HepG2 (cell line): ENCODE measurements at regions not wholly inside any gene's neighbourhood (a gene's known extent, or its start where the extent isn't known, plus 50 kb on each side); places are given as distances from the start of the nearest gene placed in this dataset.

Experiments
- ATAC-seq: fragments of 200-7000 bp; cut with Tn5 transposase; 3 replicates; pipeline ENCODE4 v1.9.1; 2020; ENCODE audit warnings: mild to moderate bottlenecking, moderate library complexity
- BruUV-seq: library from RNA; stranded (reverse); fragments of 400-500 nt; replicated peaks from 2 replicates; lab custom pipeline; 2021; lab: Mats Ljungman, UMichigan
- CTCF ChIA-PET: fragments of 300-600 bp; formaldehyde crosslinking; extraction: SDS; loops from one replicate; lab custom pipeline; 2021; ENCODE audit warnings: low total read pairs, inconsistent platforms, low intra/inter-chr PET ratio; lab: Yijun Ruan, JAX
- POLR2A ChIA-PET: fragments of 350-600 bp; sonication (Branson Sonifier 250); formaldehyde crosslinking; loops from one replicate; lab custom pipeline; 2020; ENCODE audit warnings: antibody characterized with exemption, inconsistent platforms; lab: Yijun Ruan, JAX
- DNase-seq: peaks from one replicate; pipeline ENCODE4 v3.0.0-alpha.2; 2015; ENCODE audit warnings: low spot score
- FAIRE-seq: peaks from 3 replicates; lab custom pipeline; 2011; peaks lifted over from hg19 to GRCh38; lab: Jason Lieb, UNC
- H2AFZ ChIP-seq: one replicate; pipeline ENCODE4 v1.6.1; 2011; ENCODE audit warnings: low read length, inconsistent platforms
- H3K27ac ChIP-seq: fragments of 300-600 bp; 3 replicates; pipeline ENCODE4 v1.8.0; 2011; ENCODE audit warnings: mixed run types, mild to moderate bottlenecking, mixed read lengths, low read length, inconsistent platforms; ENCODE audit not compliant: insufficient read depth; ENCODE audit errors: extremely low read length
- H3K27me3 ChIP-seq, 2 experiments: fragments of 200-600 bp in 1 of 2; 2 replicates in 1 of 2; 3 replicates in 1 of 2; pipeline versions ENCODE4 v1.6.0 to v1.8.0; 2011; ENCODE audit warnings: low read length in 2 of 2, mild to moderate bottlenecking in 2 of 2, moderate library complexity in 2 of 2, inconsistent platforms in 1 of 2; ENCODE audit not compliant: insufficient read depth in 2 of 2, control insufficient read depth in 1 of 2
- H3K36me3 ChIP-seq, 2 experiments: fragments of 200-600 bp in 1 of 2; replicated peaks in 1 of 2; 2 replicates in 1 of 2; 3 replicates in 1 of 2; pipeline versions ENCODE4 v1.5.1 to v1.8.0; 2011; ENCODE audit warnings: low read length in 2 of 2, inconsistent platforms in 1 of 2; ENCODE audit not compliant: insufficient read depth in 2 of 2, control insufficient read depth in 1 of 2
- H3K4me1 ChIP-seq: 2 replicates; pipeline ENCODE4 v1.5.1; 2012; ENCODE audit warnings: low read length, inconsistent platforms; ENCODE audit not compliant: insufficient read depth
- H3K4me2 ChIP-seq: 2 replicates; pipeline ENCODE4 v1.6.0; 2011; ENCODE audit warnings: low read depth, low read length, inconsistent platforms
- H3K4me3 ChIP-seq, 3 experiments: fragments of 200-600 bp in 1 of 3; sonication (generic), shearing (Covaris generic) in 1 of 3; replicated peaks in 1 of 3; 2 replicates each; pipeline ENCODE4 v1.5.1; 2011 to 2016; ENCODE audit warnings: low read length in 3 of 3, inconsistent platforms in 2 of 3, low read depth in 2 of 3, mild to moderate bottlenecking in 2 of 3, control low read depth in 1 of 3, mixed read lengths in 1 of 3; ENCODE audit not compliant: insufficient read depth in 1 of 3
- H3K79me2 ChIP-seq: one replicate; pipeline ENCODE4 v1.6.1; 2011; ENCODE audit warnings: low read length, inconsistent platforms; ENCODE audit not compliant: insufficient read depth
- H3K9ac ChIP-seq: 2 replicates; pipeline ENCODE4 v1.6.0; 2011; ENCODE audit warnings: mild to moderate bottlenecking, low read depth, low read length, inconsistent platforms; ENCODE audit not compliant: insufficient read depth
- H3K9me3 ChIP-seq: 2 replicates; pipeline ENCODE4 v1.5.1; 2012; ENCODE audit warnings: mild to moderate bottlenecking, low read length
- H4K20me1 ChIP-seq: 2 replicates; pipeline ENCODE4 v1.6.0; 2011; ENCODE audit warnings: inconsistent platforms, mild to moderate bottlenecking, low read length, moderate library complexity; ENCODE audit not compliant: insufficient read depth
- AGO1 ChIP-seq: fragments of 200-400 bp; formaldehyde crosslinking; IDR thresholded peaks from 2 replicates; pipeline ENCODE4 v1.6.1; 2017; ENCODE audit warnings: mild to moderate bottlenecking, low read depth, low read length, moderate library complexity; ENCODE audit not compliant: poor library complexity, severe bottlenecking
- BATF2 ChIP-seq: sonication (generic); formaldehyde crosslinking; IDR thresholded peaks from 2 replicates; pipeline ENCODE4 v1.8.0; 2022; ENCODE audit warnings: mild to moderate bottlenecking, missing genetic modification reagents, moderate library complexity
- CREB1 ChIP-seq, 2 experiments: fragments of 450-650 bp in 1 of 2; IDR thresholded peaks; 2 replicates each; pipeline ENCODE4 v1.6.1; 2016 to 2017; ENCODE audit warnings: control low read depth in 1 of 2, mild to moderate bottlenecking in 1 of 2, missing compliant biosample characterization in 1 of 2, missing genetic modification characterization in 1 of 2
- FOXK2 ChIP-seq: fragments of 450-650 bp; IDR thresholded peaks from 2 replicates; pipeline ENCODE4 v1.6.1; 2016
- HNRNPLL ChIP-seq: fragments of 200-400 bp; formaldehyde crosslinking; IDR thresholded peaks from 2 replicates; pipeline ENCODE4 v1.6.1; 2017; ENCODE audit warnings: mild to moderate bottlenecking, low read depth, low read length; ENCODE audit not compliant: poor library complexity, severe bottlenecking
- KLF9 ChIP-seq: IDR thresholded peaks from 2 replicates; pipeline ENCODE4 v1.6.1; 2016; ENCODE audit warnings: low read depth
- SKI ChIP-seq: fragments of 450-650 bp; IDR thresholded peaks from one replicate; pipeline ENCODE4 v1.6.1; 2018; ENCODE audit warnings: mild to moderate bottlenecking; ENCODE audit not compliant: partially characterized antibody
- TBP ChIP-seq: sonication (generic); formaldehyde crosslinking; IDR thresholded peaks from 2 replicates; pipeline ENCODE4 v1.5.0; 2020; ENCODE audit warnings: missing genetic modification reagents
- TIGD3 ChIP-seq: sonication (generic); formaldehyde crosslinking; IDR thresholded peaks from 2 replicates; pipeline ENCODE4 v1.5.1; 2020; ENCODE audit warnings: mild to moderate bottlenecking, missing genetic modification reagents, borderline replicate concordance
- ZBTB46 ChIP-seq: sonication (generic); formaldehyde crosslinking; IDR thresholded peaks from 2 replicates; pipeline ENCODE4 v1.4.0; 2020; ENCODE audit warnings: mild to moderate bottlenecking, missing genetic modification reagents, borderline replicate concordance
- ZNF143 ChIP-seq: sonication (generic); formaldehyde crosslinking; IDR thresholded peaks from 2 replicates; pipeline ENCODE4 v1.4.0; 2020; ENCODE audit warnings: missing genetic modification reagents
- ZNF230 ChIP-seq: sonication (generic); formaldehyde crosslinking; IDR thresholded peaks from 2 replicates; pipeline ENCODE4 v1.4.0; 2020; ENCODE audit warnings: mild to moderate bottlenecking, missing genetic modification reagents
- ZNF646 ChIP-seq: sonication (generic); formaldehyde crosslinking; IDR thresholded peaks from 2 replicates; pipeline ENCODE4 v1.9.0; 2021; ENCODE audit warnings: mild to moderate bottlenecking, missing genetic modification reagents
- WGBS: methylation state at CpG from one replicate; pipeline ENCODE4 v1.1.6; 2017; ENCODE audit warnings: low lambda C conversion rate; 5-methylcytosine and 5-hydroxymethylcytosine counted together
- in situ Hi-C: cut with HindIII; loops from 2 replicates; pipeline ENCODE4 v1.10.0; 2017; ENCODE audit warnings: low pct_unique_long_range_greater_than_20kb; ENCODE audit not compliant: extremely low pct_ligation_motif_present
- intact Hi-C: fragments of 100-400 bp; cut with micrococcal nuclease; formaldehyde crosslinking; loops from one replicate; pipeline ENCODE4 v1.10.0; 2022; ENCODE audit not compliant: unreplicated experiment

- TF ChIP-seq CREB1 (IDR thresholded peaks at IDR 0.05) (no peak), CREB1 (CRISPR knock-in tag; IDR thresholded peaks at IDR 0.05) (no peak), HNRNPLL (no peak)
Observed at GRCh38 chr5:61731946-61732314, 399.9 kb downstream of the ZSWIM6 start (continued).

GRCh38 chr5:61732369-61732768 lies 400.3 kb downstream of the ZSWIM6 start:
- CTCF ChIA-PET = no interaction called here
- Histone ChIP-seq H3K79me2 (no peaks in the 10 kb centered on the region), H3K4me3 (no peak overlapping the region), H3K9ac (no peak overlapping the region), H4K20me1 (no peaks in the 10 kb centered on the region), H3K4me1 (no peaks in the 10 kb centered on the region), H3K27ac (no peak overlapping the region), H3K9me3 (no peaks in the 10 kb centered on the region), H3K27me3 (peaks cover 0 to 3% of the 10 kb centered on the region in 2 experiments; a peak in 1 of 5 replicates), H3K36me3 (no peaks in the 10 kb centered on the region), H3K4me2 (no peak overlapping the region), H2AFZ (no peak overlapping the region)
- POLR2A ChIA-PET = no interaction called here
- DNase-seq (no peak), ATAC-seq (no peak), FAIRE-seq (no peak)
- in situ Hi-C loops (no loop called here), intact Hi-C loops (no loop called here)
- 66% methylated on average over 12 of the region's 12 CpGs for WGBS
- BruUV-seq = no TSS peak
- TF ChIP-seq FOXK2 (no peak), SKI (no peak), ZBTB46 (no peak), BATF2 (CRISPR knock-in tag) (no peak), ZNF143 (CRISPR knock-in tag) (no peak), TIGD3 (CRISPR knock-in tag) (no peak), TBP (CRISPR knock-in tag) (no peak), ZNF230 (no peak), ZNF646 (CRISPR knock-in tag) (no peak), KLF9 (CRISPR knock-in tag) (no peak), AGO1 (no peak)
